ENCODE measurements at regions not wholly inside any gene's neighbourhood (a gene's known extent, or its start where the extent isn't known, plus 50 kb on each side); places are given as distances from the start of the nearest gene placed in this dataset.

GRCh38 chr6:27582928-27583725 is 110.2 kb upstream of the ZNF184 start:
- Mint-ChIP-seq H3K27me3 (peaks cover 53% of the 10 kb centered on the region), H3K4me3 (no peak overlapping the region), H3K36me3 (ENCODE audit: low read depth) (no peaks in the 10 kb centered on the region), H3K27ac (no peak overlapping the region), H3K9me3 (no peaks in the 10 kb centered on the region), H3K4me1 (peaks cover 5% of the 10 kb centered on the region)
- ChIA-PET CTCF (interaction anchor here (0.6 kb wide), 1 partner anchor 160 kb away, joined by 3 read pairs; no protein-coding TSS in a partner anchor), POLR2A (interaction anchor here (1.3 kb wide), 1 partner anchor 22 kb away, joined by 3 read pairs; no protein-coding TSS in a partner anchor)
- peak; percentile 38 for DNase-seq

GRCh38 chr6:27579973-27580372 is 107.1 kb upstream of the ZNF184 start:
- Mint-ChIP-seq H3K9me3 (no peaks in the 10 kb centered on the region), H3K4me3 (no peak overlapping the region), H3K4me1 (peaks cover 5% of the 10 kb centered on the region), H3K27ac (no peak overlapping the region), H3K27me3 (peaks cover 34% of the 10 kb centered on the region), H3K36me3 (ENCODE audit: low read depth) (no peaks in the 10 kb centered on the region)
- no peak for DNase-seq
- ChIA-PET POLR2A (no interaction called here), CTCF (no interaction called here)

- no peaks in the 10 kb centered on the region for H3K4me1 Mint-ChIP-seq
- no peak overlapping the region for H3K27ac Mint-ChIP-seq
- no peak for DNase-seq
- ChIA-PET CTCF (no interaction called here), POLR2A (no interaction called here)
- peaks cover 21% of the 10 kb centered on the region for H3K27me3 Mint-ChIP-seq
- no peaks in the 10 kb centered on the region for H3K9me3 Mint-ChIP-seq
- H3K36me3 Mint-ChIP-seq (ENCODE audit: low read depth): no peaks in the 10 kb centered on the region
- no peak overlapping the region for H3K4me3 Mint-ChIP-seq
These were observed 105.0 kb upstream of the ZNF184 start for GRCh38 chr6:27577922-27578321.

GRCh38 chr6:27575594-27576361 is 102.9 kb upstream of the ZNF184 start:
- H3K9me3 Mint-ChIP-seq: no peaks in the 10 kb centered on the region
- H3K4me3 Mint-ChIP-seq: no peak overlapping the region
- ChIA-PET CTCF (interaction anchor here (1.6 kb wide), 1 partner anchor 57 kb away, joined by 4 read pairs; no protein-coding TSS in a partner anchor), POLR2A (no interaction called here)
- no peaks in the 10 kb centered on the region for H3K36me3 Mint-ChIP-seq (ENCODE audit: low read depth)
- no peak for DNase-seq
- no peaks in the 10 kb centered on the region for H3K4me1 Mint-ChIP-seq
- H3K27ac Mint-ChIP-seq: no peak overlapping the region
- H3K27me3 Mint-ChIP-seq: peaks cover 22% of the 10 kb centered on the region

GRCh38 chr6:27568226-27568897 is 95.5 kb upstream of the ZNF184 start:
- no peak for DNase-seq
- Mint-ChIP-seq H3K27ac (no peak overlapping the region), H3K4me3 (no peak overlapping the region), H3K4me1 (peaks cover 5% of the 10 kb centered on the region), H3K27me3 (peaks cover 54% of the 10 kb centered on the region), H3K9me3 (peaks cover 4% of the 10 kb centered on the region), H3K36me3 (ENCODE audit: low read depth) (peaks cover 5% of the 10 kb centered on the region)
- ChIA-PET POLR2A (no interaction called here), CTCF (no interaction called here)

- H3K9me3 Mint-ChIP-seq: peaks cover 4% of the 10 kb centered on the region
- peaks cover 5% of the 10 kb centered on the region for H3K36me3 Mint-ChIP-seq (ENCODE audit: low read depth)
- ChIA-PET POLR2A (no interaction called here), CTCF (no interaction called here)
- peaks cover 5% of the 10 kb centered on the region for H3K4me1 Mint-ChIP-seq
- no peak overlapping the region for H3K4me3 Mint-ChIP-seq
- H3K27ac Mint-ChIP-seq: no peak overlapping the region
- no peak for DNase-seq
- peaks cover 60% of the 10 kb centered on the region for H3K27me3 Mint-ChIP-seq
These were observed 93.2 kb upstream of the ZNF184 start for GRCh38 chr6:27565839-27566779.

GRCh38 chr6:27562027-27562410 is 89.1 kb upstream of the ZNF184 start:
- peaks cover 7% of the 10 kb centered on the region for H3K9me3 Mint-ChIP-seq
- CTCF ChIA-PET: interaction anchor here (0.6 to 1.1 kb wide), 3 partner anchors 9 to 177 kb away, joined by 3 read pairs; no protein-coding TSS in a partner anchor
- peaks cover 9% of the 10 kb centered on the region for H3K4me1 Mint-ChIP-seq
- DNase-seq: no peak
- peaks cover 81% of the 10 kb centered on the region for H3K27me3 Mint-ChIP-seq
- POLR2A ChIA-PET: no interaction called here
- H3K4me3 Mint-ChIP-seq: no peak overlapping the region
- peaks cover 9% of the 10 kb centered on the region for H3K36me3 Mint-ChIP-seq (ENCODE audit: low read depth)
- H3K27ac Mint-ChIP-seq: no peak overlapping the region

GRCh38 chr6:27558028-27558724 is 85.3 kb upstream of the ZNF184 start:
- Mint-ChIP-seq H3K4me3 (peak overlapping the region; percentile 14), H3K4me1 (peaks cover 13% of the 10 kb centered on the region), H3K27me3 (peaks cover 75% of the 10 kb centered on the region), H3K27ac (no peak overlapping the region), H3K36me3 (ENCODE audit: low read depth) (peaks cover 4% of the 10 kb centered on the region), H3K9me3 (peaks cover 3% of the 10 kb centered on the region)
- POLR2A ChIA-PET: no interaction called here
- no peak for DNase-seq
- CTCF ChIA-PET: interaction anchor here (0.9 kb wide), 1 partner anchor 194 kb away, joined by 3 read pairs; no protein-coding TSS in a partner anchor

- DNase-seq: no peak
- Mint-ChIP-seq H3K36me3 (ENCODE audit: low read depth) (peaks cover 4% of the 10 kb centered on the region), H3K27ac (no peak overlapping the region), H3K9me3 (peaks cover 3% of the 10 kb centered on the region), H3K4me3 (no peak overlapping the region), H3K4me1 (peaks cover 20% of the 10 kb centered on the region), H3K27me3 (peaks cover 70% of the 10 kb centered on the region)
- CTCF ChIA-PET: no interaction called here
- POLR2A ChIA-PET: no interaction called here
These were observed 83.5 kb upstream of the ZNF184 start for GRCh38 chr6:27556406-27556805.

GRCh38 chr6:27553123-27553904 is 80.4 kb upstream of the ZNF184 start:
- Mint-ChIP-seq H3K36me3 (ENCODE audit: low read depth) (peaks cover 4% of the 10 kb centered on the region), H3K27ac (peak overlapping the region; percentile 60), H3K9me3 (peaks cover 3% of the 10 kb centered on the region), H3K4me3 (peak overlapping the region; percentile 62), H3K27me3 (peaks cover 62% of the 10 kb centered on the region), H3K4me1 (peaks cover 22% of the 10 kb centered on the region)
- ChIA-PET POLR2A (interaction anchor here (1.1 kb wide), 1 partner anchor 199 kb away, joined by 3 read pairs; no protein-coding TSS in a partner anchor), CTCF (interaction anchor here (1.4 to 1.6 kb wide), 2 partner anchors 9 to 241 kb away, joined by 3 read pairs; no protein-coding TSS in a partner anchor)
- peak; percentile 42 for DNase-seq

GRCh38 chr6:27551607-27552006 is 78.7 kb upstream of the ZNF184 start:
- H3K27me3 Mint-ChIP-seq: peaks cover 62% of the 10 kb centered on the region

More at GRCh38 chr6:27551607-27552006, 78.7 kb upstream of the ZNF184 start:
- ChIA-PET CTCF (no interaction called here), POLR2A (no interaction called here)
- no peak for DNase-seq
- peaks cover 10% of the 10 kb centered on the region for H3K36me3 Mint-ChIP-seq (ENCODE audit: low read depth)
- peaks cover 31% of the 10 kb centered on the region for H3K4me1 Mint-ChIP-seq
- H3K9me3 Mint-ChIP-seq: peaks cover 2% of the 10 kb centered on the region
- H3K27ac Mint-ChIP-seq: no peak overlapping the region
- no peak overlapping the region for H3K4me3 Mint-ChIP-seq

All from activated CD4-positive, alpha-beta memory T cell treated with anti-CD3 and anti-CD28 coated beads, Interleukin-2, amount 10 ng/mL, durations not matched to agents 7 days and 5 days (primary cell).